Astrocyte of the cerebellum (primary cell): ENCODE measurements at regions not wholly inside any gene's neighbourhood (a gene's known extent, or its start where the extent isn't known, plus 50 kb on each side); places are given as distances from the start of the nearest gene placed in this dataset.

Experiments
- DNase-seq: peaks from one replicate; pipeline ENCODE4 v3.0.0-alpha.2; 2011; ENCODE audit warnings: low read depth
- H3K4me3 ChIP-seq: 2 replicates; pipeline ENCODE4 v1.5.1; 2011; ENCODE audit warnings: mild to moderate bottlenecking, low read depth, low read length, moderate library complexity
- in situ Hi-C: cut with HindIII; loops from 2 replicates; pipeline ENCODE4 v1.10.0; 2017; ENCODE audit warnings: low sequenced_read_pairs
- TF ChIP-seq, protein P1 (sequence below): IDR thresholded peaks from 2 replicates; pipeline ENCODE4 v1.5.1; 2012; ENCODE audit warnings: low read length, low read depth, moderate library complexity, mild to moderate bottlenecking; ENCODE audit errors: missing control alignments

- in situ Hi-C loops, result no loop called here
- TF ChIP-seq, protein P1, sequence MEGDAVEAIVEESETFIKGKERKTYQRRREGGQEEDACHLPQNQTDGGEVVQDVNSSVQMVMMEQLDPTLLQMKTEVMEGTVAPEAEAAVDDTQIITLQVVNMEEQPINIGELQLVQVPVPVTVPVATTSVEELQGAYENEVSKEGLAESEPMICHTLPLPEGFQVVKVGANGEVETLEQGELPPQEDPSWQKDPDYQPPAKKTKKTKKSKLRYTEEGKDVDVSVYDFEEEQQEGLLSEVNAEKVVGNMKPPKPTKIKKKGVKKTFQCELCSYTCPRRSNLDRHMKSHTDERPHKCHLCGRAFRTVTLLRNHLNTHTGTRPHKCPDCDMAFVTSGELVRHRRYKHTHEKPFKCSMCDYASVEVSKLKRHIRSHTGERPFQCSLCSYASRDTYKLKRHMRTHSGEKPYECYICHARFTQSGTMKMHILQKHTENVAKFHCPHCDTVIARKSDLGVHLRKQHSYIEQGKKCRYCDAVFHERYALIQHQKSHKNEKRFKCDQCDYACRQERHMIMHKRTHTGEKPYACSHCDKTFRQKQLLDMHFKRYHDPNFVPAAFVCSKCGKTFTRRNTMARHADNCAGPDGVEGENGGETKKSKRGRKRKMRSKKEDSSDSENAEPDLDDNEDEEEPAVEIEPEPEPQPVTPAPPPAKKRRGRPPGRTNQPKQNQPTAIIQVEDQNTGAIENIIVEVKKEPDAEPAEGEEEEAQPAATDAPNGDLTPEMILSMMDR, result no peak
- DNase-seq, result no peak
- H3K4me3 ChIP-seq, result no peak overlapping the region
Measured at GRCh38 chr3:83902787-83903533, 1055.8 kb upstream of the CADM2 start.

DNA sequence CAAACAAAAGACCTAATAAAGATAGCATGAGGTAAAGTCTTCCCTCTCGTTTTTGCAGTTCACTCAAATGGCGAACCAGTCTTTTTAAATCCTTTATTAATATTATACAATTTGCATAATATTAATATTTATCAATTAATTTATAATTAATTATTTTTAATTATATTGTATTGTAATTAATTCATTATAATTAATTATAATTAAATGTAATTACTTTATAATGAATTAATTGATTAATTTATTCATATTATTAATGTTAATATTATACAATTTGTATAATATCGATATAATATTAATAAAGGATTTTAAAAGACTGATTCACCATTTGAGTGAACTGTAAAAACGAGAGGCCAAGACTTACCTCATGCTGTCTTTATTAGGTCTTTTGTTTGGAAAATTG is 1045.4 kb upstream of the CADM2 start:
- TF ChIP-seq, protein P1, result no peak
- DNase-seq, result no peak
- in situ Hi-C loops, result no loop called here
- no peak overlapping the region for H3K4me3 ChIP-seq

DNA sequence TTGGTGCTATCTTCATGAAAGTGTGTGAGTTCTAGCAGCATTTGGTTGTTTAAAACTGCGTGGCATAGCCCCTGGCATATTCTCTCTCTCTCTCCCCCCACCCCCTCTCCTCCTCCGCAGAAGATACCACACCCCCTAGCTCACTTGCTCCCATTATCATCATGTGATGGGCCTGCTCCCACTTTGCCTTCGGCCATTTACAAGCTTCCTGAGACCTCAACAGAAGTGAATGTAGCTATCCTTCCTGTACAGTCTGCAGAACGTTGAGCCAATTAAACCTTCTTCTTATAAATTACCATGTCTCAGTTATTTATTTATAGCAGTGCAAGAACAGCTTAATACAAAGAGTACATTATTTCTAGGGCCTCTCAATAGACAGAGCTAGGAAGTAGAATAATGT is 1032.5 kb upstream of the CADM2 start:
- no peak overlapping the region for H3K4me3 ChIP-seq
- in situ Hi-C loops, result no loop called here
- no peak for DNase-seq
- TF ChIP-seq, protein P1, result no peak

- H3K4me3 ChIP-seq, result no peak overlapping the region
- in situ Hi-C loops, result no loop called here
- TF ChIP-seq, protein P1, result no peak
- DNase-seq, result no peak
Measured at GRCh38 chr3:83928391-83928790, 1030.4 kb upstream of the CADM2 start.

GRCh38 chr3:83928903-83929302 is 1029.9 kb upstream of the CADM2 start:
- H3K4me3 ChIP-seq, result no peak overlapping the region
- in situ Hi-C loops, result no loop called here
- DNase-seq, result no peak
- TF ChIP-seq, protein P1, result no peak

DNA sequence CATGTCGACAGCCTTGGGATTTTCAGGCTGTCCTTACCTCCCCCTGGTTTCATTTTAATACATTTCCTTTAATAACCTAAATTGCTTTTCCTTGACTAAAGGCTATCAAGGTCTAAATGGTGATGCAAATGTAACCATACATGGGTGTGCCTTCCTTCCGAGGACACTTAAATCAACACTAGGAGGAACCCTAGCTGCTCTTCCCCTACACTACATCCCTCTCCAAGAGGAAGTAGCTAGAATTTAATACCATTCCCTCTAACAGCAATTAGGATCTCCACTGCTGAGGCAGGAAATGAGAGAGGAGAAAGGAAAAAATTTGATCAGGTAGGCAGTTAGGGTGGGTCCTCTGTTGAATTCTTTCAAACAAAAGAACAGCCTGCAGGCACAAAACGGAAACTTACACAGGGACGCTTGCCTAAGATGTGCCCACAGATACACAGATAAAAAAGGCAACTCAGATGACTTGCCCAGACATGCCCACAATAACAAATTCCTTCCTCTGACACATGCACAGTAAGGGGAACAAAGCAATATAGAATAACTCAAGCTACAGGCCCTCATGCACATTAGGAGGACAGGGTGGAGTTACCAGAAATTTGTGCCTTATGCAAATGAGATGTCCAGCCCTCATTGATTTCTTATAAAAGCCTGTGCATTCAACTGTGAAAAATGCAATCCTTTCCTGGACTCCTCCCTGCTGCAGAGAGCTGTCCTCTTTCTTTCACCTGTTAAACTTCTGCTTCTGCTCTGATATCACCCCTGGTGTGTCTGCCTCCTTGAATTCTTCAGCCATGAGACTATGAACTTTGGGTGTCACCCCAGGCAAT is 1024.4 kb upstream of the CADM2 start:
- no peak overlapping the region for H3K4me3 ChIP-seq
- TF ChIP-seq, protein P1, result no peak
- in situ Hi-C loops, result no loop called here
- DNase-seq, result no peak
